Vagina (tissue), 2 donors: ENCODE measurements at regions not wholly inside any gene's neighbourhood (a gene's known extent, or its start where the extent isn't known, plus 50 kb on each side); places are given as distances from the start of the nearest gene placed in this dataset.

Experiments
- DNase-seq, 2 donors: peaks; one replicate each; pipeline ENCODE4 v3.0.0-alpha.2; 2017; ENCODE audit errors: extremely low spot score in 2 of 2
- H3K27ac ChIP-seq: fragments of 200-600 bp; sonication (generic); one replicate; pipeline ENCODE4 v1.5.1; 2019
- H3K27me3 ChIP-seq: fragments of 200-600 bp; sonication (generic); one replicate; pipeline ENCODE4 v1.5.1; 2019
- H3K36me3 ChIP-seq, 2 donors: fragments of 200-600 bp; sonication (generic); one replicate each; pipeline ENCODE4 v1.5.1; 2017 to 2019
- H3K4me1 ChIP-seq: fragments of 200-600 bp; sonication (generic); one replicate; pipeline ENCODE4 v1.5.1; 2019
- H3K4me3 ChIP-seq, 2 donors: fragments of 200-600 bp; sonication (generic); 1 replicate in 1 of 2; 2 replicates in 1 of 2; pipeline ENCODE4 v1.5.1; 2016 to 2019
- H3K9me3 ChIP-seq: fragments of 200-600 bp; sonication (generic); one replicate; pipeline ENCODE4 v1.5.1; 2019
- CTCF ChIP-seq, 3 experiments: fragments of 450-650 bp in 2 of 3; fragments of 200-600 bp in 1 of 3; sonication (generic) in 1 of 3; IDR thresholded peaks; one replicate each; pipeline ENCODE4 v1.5.1; 2017 to 2019; ENCODE audit warnings: antibody characterized with exemption in 3 of 3, mild to moderate bottlenecking in 2 of 3, moderate library complexity in 2 of 3
- POLR2A ChIP-seq, 2 donors: fragments of 450-650 bp; IDR thresholded peaks; one replicate each; pipeline ENCODE4 v1.6.1; 2017; ENCODE audit warnings: antibody characterized with exemption in 2 of 2, mild to moderate bottlenecking in 2 of 2, moderate library complexity in 2 of 2
- POLR2AphosphoS5 ChIP-seq, 2 donors: sonication (generic); formaldehyde crosslinking; IDR thresholded peaks; one replicate each; pipeline ENCODE4 v1.9.0; 2017; ENCODE audit warnings: antibody characterized with exemption in 2 of 2, mild to moderate bottlenecking in 2 of 2, low read depth in 1 of 2; ENCODE audit not compliant: insufficient read depth in 1 of 2
- intact Hi-C: fragments of 100-400 bp; cut with DNase I; formaldehyde crosslinking; loops from one replicate; pipeline ENCODE4 v1.15.1; 2023

GRCh38 chr10:78550090-78550489, 516.4 kb downstream of the RPS24 start:
- intact Hi-C loops = no loop called here
- TF ChIP-seq POLR2AphosphoS5 (IDR thresholded peaks at IDR 0.05; ENCODE audit: insufficient read depth in 1 of 2, low read depth in 1 of 2) (no peak), CTCF (IDR thresholded peaks at IDR 0.05) (no peak), POLR2A (IDR thresholded peaks at IDR 0.05) (no peak)
- Histone ChIP-seq H3K9me3 (no peaks in the 10 kb centered on the region), H3K4me3 (no peak overlapping the region), H3K27ac (no peak overlapping the region), H3K36me3 (no peaks in the 10 kb centered on the region), H3K27me3 (no peaks in the 10 kb centered on the region), H3K4me1 (peaks cover 38% of the 10 kb centered on the region)
- DNase-seq = no peak

- H3K36me3 ChIP-seq = no peaks in the 10 kb centered on the region
- peaks cover 38% of the 10 kb centered on the region for H3K4me1 ChIP-seq
- TF ChIP-seq CTCF (IDR thresholded peaks at IDR 0.05) (no peak), POLR2A (IDR thresholded peaks at IDR 0.05) (no peak)
- H3K9me3 ChIP-seq = no peaks in the 10 kb centered on the region
- intact Hi-C loops = no loop called here
- no peak overlapping the region for H3K4me3 ChIP-seq
- H3K27ac ChIP-seq = peak overlapping the region; percentile 70
- no peaks in the 10 kb centered on the region for H3K27me3 ChIP-seq
- DNase-seq = no peak
Measured at GRCh38 chr10:78550716-78551115, 517.1 kb downstream of the RPS24 start.

- Histone ChIP-seq H3K27me3 (no peaks in the 10 kb centered on the region), H3K36me3 (no peaks in the 10 kb centered on the region), H3K9me3 (no peaks in the 10 kb centered on the region), H3K4me3 (no peak overlapping the region), H3K4me1 (peaks cover 38% of the 10 kb centered on the region), H3K27ac (peak overlapping the region; percentile 70)
- no peak for DNase-seq
- no peak for TF ChIP-seq CTCF (IDR thresholded peaks at IDR 0.05)
- no peak for TF ChIP-seq POLR2AphosphoS5 (IDR thresholded peaks at IDR 0.05; ENCODE audit: insufficient read depth in 1 of 2, low read depth in 1 of 2)
- TF ChIP-seq POLR2A (IDR thresholded peaks at IDR 0.05) = no peak
- intact Hi-C loops = no loop called here
Measured at GRCh38 chr10:78551184-78552005, 517.4 kb upstream of the ZMIZ1 start.

- TF ChIP-seq POLR2AphosphoS5 (IDR thresholded peaks at IDR 0.05; ENCODE audit: insufficient read depth in 1 of 2, low read depth in 1 of 2) (peak in 1 of 2 donors; percentile 38), POLR2A (IDR thresholded peaks at IDR 0.05) (no peak)
- intact Hi-C loops = no loop called here
- peak overlapping the region; percentile 70 for H3K27ac ChIP-seq
Measured at GRCh38 chr10:78552261-78552811, 516.4 kb upstream of the ZMIZ1 start.

GRCh38 chr10:78553792-78554191, 515.0 kb upstream of the ZMIZ1 start:
- H3K27me3 ChIP-seq = no peaks in the 10 kb centered on the region
- intact Hi-C loops = no loop called here
- no peaks in the 10 kb centered on the region for H3K36me3 ChIP-seq
- H3K4me3 ChIP-seq = no peak overlapping the region
- no peak overlapping the region for H3K27ac ChIP-seq
- no peaks in the 10 kb centered on the region for H3K9me3 ChIP-seq
- H3K4me1 ChIP-seq = peaks cover 38% of the 10 kb centered on the region
- DNase-seq = no peak
- TF ChIP-seq POLR2A (IDR thresholded peaks at IDR 0.05) = no peak
- no peak for TF ChIP-seq POLR2AphosphoS5 (IDR thresholded peaks at IDR 0.05; ENCODE audit: insufficient read depth in 1 of 2, low read depth in 1 of 2)
- no peak for TF ChIP-seq CTCF (IDR thresholded peaks at IDR 0.05)

More at GRCh38 chr10:78552261-78552811, 516.4 kb upstream of the ZMIZ1 start:
- Histone ChIP-seq H3K4me1 (peaks cover 38% of the 10 kb centered on the region), H3K36me3 (no peaks in the 10 kb centered on the region), H3K27me3 (no peaks in the 10 kb centered on the region), H3K4me3 (no peak overlapping the region), H3K9me3 (no peaks in the 10 kb centered on the region)
- no peak for DNase-seq
